Progenitor cell of endocrine pancreas (in vitro differentiated cells): ENCODE measurements at regions not wholly inside any gene's neighbourhood (a gene's known extent, or its start where the extent isn't known, plus 50 kb on each side); places are given as distances from the start of the nearest gene placed in this dataset.

Experiments
- DNase-seq: peaks from one replicate; pipeline ENCODE4 v3.0.0; 2021; ENCODE audit warnings: low spot score; ENCODE audit not compliant: unreplicated experiment
- H3K27ac Mint-ChIP-seq: 2 replicates; pipeline ENCODE4 v1.8.0; 2021; ENCODE audit warnings: mild to moderate bottlenecking, moderate library complexity, mixed read lengths
- H3K27me3 Mint-ChIP-seq: 2 replicates; pipeline ENCODE4 v1.8.0; 2021; ENCODE audit warnings: mixed read lengths
- H3K36me3 Mint-ChIP-seq: 2 replicates; pipeline ENCODE4 v1.8.0; 2022; ENCODE audit warnings: mixed read lengths; ENCODE audit not compliant: insufficient read depth
- H3K4me1 Mint-ChIP-seq: 2 replicates; pipeline ENCODE4 v1.8.0; 2021; ENCODE audit warnings: low read depth, mixed read lengths
- H3K4me3 Mint-ChIP-seq: 2 replicates; pipeline ENCODE4 v1.8.0; 2021; ENCODE audit warnings: low read depth, mild to moderate bottlenecking, moderate library complexity, mixed read lengths
- H3K9me3 Mint-ChIP-seq: 2 replicates; pipeline ENCODE4 v1.8.0; 2021; ENCODE audit warnings: low read depth, mixed read lengths
- CTCF ChIP-seq: fragments of 200-600 bp; sonication (generic); IDR thresholded peaks from one replicate; pipeline ENCODE4 v1.5.0; 2021; ENCODE audit warnings: antibody characterized with exemption, mild to moderate bottlenecking; ENCODE audit not compliant: unreplicated experiment

- Mint-ChIP-seq H3K27me3 (no peaks in the 10 kb centered on the region), H3K9me3 (no peaks in the 10 kb centered on the region), H3K27ac (no peak overlapping the region)
Observed at GRCh38 chr3:65169961-65170360, 482.2 kb upstream of the ADAMTS9 start.

GRCh38 chr3:65168547-65168946, 480.7 kb upstream of the ADAMTS9 start:
- no peak for DNase-seq
- H3K36me3 Mint-ChIP-seq = no peaks in the 10 kb centered on the region

More at GRCh38 chr3:65169961-65170360, 482.2 kb upstream of the ADAMTS9 start:
- Mint-ChIP-seq H3K4me1 (peaks cover 10% of the 10 kb centered on the region), H3K36me3 (no peaks in the 10 kb centered on the region), H3K4me3 (no peak overlapping the region)
- no peak for DNase-seq
- TF ChIP-seq CTCF = no peak

GRCh38 chr3:65166531-65166930, 478.7 kb upstream of the ADAMTS9 start:
- Mint-ChIP-seq H3K36me3 (no peaks in the 10 kb centered on the region), H3K27me3 (no peaks in the 10 kb centered on the region), H3K27ac (no peak overlapping the region), H3K4me3 (no peak overlapping the region), H3K9me3 (no peaks in the 10 kb centered on the region), H3K4me1 (peaks cover 20% of the 10 kb centered on the region)
- no peak for DNase-seq
- no peak for TF ChIP-seq CTCF

More at GRCh38 chr3:65168547-65168946, 480.7 kb upstream of the ADAMTS9 start:
- Mint-ChIP-seq H3K4me3 (no peak overlapping the region), H3K27ac (no peak overlapping the region), H3K27me3 (no peaks in the 10 kb centered on the region), H3K9me3 (no peaks in the 10 kb centered on the region), H3K4me1 (peaks cover 15% of the 10 kb centered on the region)
- no peak for TF ChIP-seq CTCF

GRCh38 chr3:65158023-65158422, 470.2 kb upstream of the ADAMTS9 start:
- no peak for TF ChIP-seq CTCF

GRCh38 chr3:65153850-65154512, 466.2 kb upstream of the ADAMTS9 start:
- no peak for DNase-seq
- Mint-ChIP-seq H3K27ac (no peak overlapping the region), H3K27me3 (no peaks in the 10 kb centered on the region), H3K9me3 (peaks cover 4% of the 10 kb centered on the region), H3K4me1 (peaks cover 9% of the 10 kb centered on the region), H3K36me3 (no peaks in the 10 kb centered on the region), H3K4me3 (no peak overlapping the region)
- TF ChIP-seq CTCF = no peak

More at GRCh38 chr3:65158023-65158422, 470.2 kb upstream of the ADAMTS9 start:
- no peak for DNase-seq
- H3K4me3 Mint-ChIP-seq = no peak overlapping the region
- no peak overlapping the region for H3K27ac Mint-ChIP-seq
- no peaks in the 10 kb centered on the region for H3K36me3 Mint-ChIP-seq
- H3K9me3 Mint-ChIP-seq = peaks cover 7% of the 10 kb centered on the region
- no peaks in the 10 kb centered on the region for H3K27me3 Mint-ChIP-seq
- peaks cover 1% of the 10 kb centered on the region for H3K4me1 Mint-ChIP-seq
